Astrocyte (in vitro differentiated cells and primary cell): ENCODE measurements at regions not wholly inside any gene's neighbourhood (a gene's known extent, or its start where the extent isn't known, plus 50 kb on each side); places are given as distances from the start of the nearest gene placed in this dataset.

Source experiments
- DNase-seq: peaks from one replicate; pipeline ENCODE4 v3.0.0-alpha.2; 2010; ENCODE audit warnings: low read depth
- FAIRE-seq: peaks from 2 replicates; lab custom pipeline; 2011; peaks lifted over from hg19 to GRCh38; lab: Jason Lieb, UNC
- H2AFZ ChIP-seq: 2 replicates; pipeline ENCODE4 v1.6.0; 2012; ENCODE audit warnings: low read depth, low read length, inconsistent platforms
- H3K27ac ChIP-seq: 2 replicates; pipeline ENCODE4 v1.5.1; 2011; ENCODE audit warnings: low read depth, low read length, inconsistent platforms
- H3K27me3 ChIP-seq: 2 replicates; pipeline ENCODE4 v1.6.0; 2011; ENCODE audit warnings: low read length, inconsistent platforms; ENCODE audit not compliant: insufficient read depth
- H3K36me3 ChIP-seq: 2 replicates; pipeline ENCODE4 v1.5.1; 2011; ENCODE audit warnings: low read length, inconsistent platforms; ENCODE audit not compliant: insufficient read depth
- H3K4me1 ChIP-seq: 2 replicates; pipeline ENCODE4 v1.5.1; 2011; ENCODE audit warnings: low read length, inconsistent platforms; ENCODE audit not compliant: insufficient read depth
- H3K4me2 ChIP-seq: 2 replicates; pipeline ENCODE4 v1.6.0; 2012; ENCODE audit warnings: low read length, inconsistent platforms
- H3K4me3 ChIP-seq: 2 replicates; pipeline ENCODE4 v1.5.1; 2011; ENCODE audit warnings: low read depth, mild to moderate bottlenecking, low read length, inconsistent platforms; ENCODE audit not compliant: insufficient read depth
- H3K79me2 ChIP-seq: 2 replicates; pipeline ENCODE4 v1.6.0; 2012; ENCODE audit warnings: mild to moderate bottlenecking, low read length, inconsistent platforms; ENCODE audit not compliant: insufficient read depth
- H3K9ac ChIP-seq: 2 replicates; pipeline ENCODE4 v1.6.0; 2012; ENCODE audit warnings: mild to moderate bottlenecking, low read length, inconsistent platforms
- H3K9me3 ChIP-seq: 2 replicates; pipeline ENCODE4 v1.5.1; 2012; ENCODE audit warnings: low read depth, mild to moderate bottlenecking, low read length, inconsistent platforms; ENCODE audit not compliant: insufficient read depth
- H4K20me1 ChIP-seq: 2 replicates; pipeline ENCODE4 v1.6.0; 2012; ENCODE audit warnings: low read length, inconsistent platforms; ENCODE audit not compliant: insufficient read depth
- H3K27ac Mint-ChIP-seq: one replicate; pipeline ENCODE4 v1.8.0; 2021; ENCODE audit warnings: mild to moderate bottlenecking, mixed read lengths; ENCODE audit not compliant: unreplicated experiment
- H3K27me3 Mint-ChIP-seq: one replicate; pipeline ENCODE4 v1.8.0; 2021; ENCODE audit warnings: low read depth, mixed read lengths; ENCODE audit not compliant: unreplicated experiment
- H3K36me3 Mint-ChIP-seq: one replicate; pipeline ENCODE4 v1.8.0; 2021; ENCODE audit warnings: low read depth, mixed read lengths; ENCODE audit not compliant: unreplicated experiment
- H3K4me1 Mint-ChIP-seq: one replicate; pipeline ENCODE4 v1.8.0; 2021; ENCODE audit warnings: low read depth, mixed read lengths; ENCODE audit not compliant: unreplicated experiment
- H3K4me3 Mint-ChIP-seq: one replicate; pipeline ENCODE4 v1.8.0; 2021; ENCODE audit warnings: mild to moderate bottlenecking, moderate library complexity, mixed read lengths; ENCODE audit not compliant: unreplicated experiment
- H3K9me3 Mint-ChIP-seq: one replicate; pipeline ENCODE4 v1.8.0; 2021; ENCODE audit warnings: mild to moderate bottlenecking, mixed read lengths; ENCODE audit not compliant: unreplicated experiment
- EZH2 ChIP-seq: IDR thresholded peaks from 2 replicates; pipeline ENCODE4 v1.6.1; 2012; ENCODE audit warnings: mild to moderate bottlenecking, low read length, inconsistent platforms; ENCODE audit not compliant: insufficient read depth
- TF ChIP-seq, protein P1 (sequence below): IDR thresholded peaks from 2 replicates; pipeline ENCODE4 v1.5.1; 2011; ENCODE audit warnings: low read depth, mild to moderate bottlenecking, inconsistent platforms, low read length, moderate library complexity; ENCODE audit not compliant: insufficient read depth

DNA sequence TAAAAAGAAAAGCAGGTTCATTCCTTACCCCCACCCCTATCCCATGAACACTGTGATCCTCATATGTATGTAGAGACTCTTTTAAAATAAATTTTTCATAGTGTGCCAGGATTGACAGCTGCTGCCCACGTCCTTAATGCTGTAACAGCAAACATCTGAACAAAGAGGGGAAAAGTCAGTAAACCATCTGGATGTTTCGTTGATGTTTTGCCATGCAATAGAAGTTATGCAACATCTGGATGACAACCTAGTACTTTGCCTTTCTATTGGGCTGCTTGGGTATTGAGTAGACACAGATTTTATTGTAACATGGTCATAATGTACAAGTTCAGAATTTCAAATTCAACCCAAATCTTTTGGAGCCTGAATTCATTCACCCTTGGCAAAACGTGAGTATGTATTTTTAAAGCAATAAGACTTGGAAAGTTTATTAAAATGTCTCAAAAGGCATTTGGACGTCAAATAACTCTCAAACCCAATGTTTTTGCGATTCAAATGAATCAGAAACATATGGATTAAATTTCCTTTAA, 500.3 kb downstream of the DHX35 start:
- no peak overlapping the region for H3K4me3 Mint-ChIP-seq
- Histone ChIP-seq H3K9ac (no peak overlapping the region), H3K4me3 (no peak overlapping the region), H3K27ac (no peak overlapping the region), H3K4me1 (no peaks in the 10 kb centered on the region), H3K4me2 (no peak overlapping the region), H2AFZ (no peak overlapping the region), H4K20me1 (no peaks in the 10 kb centered on the region), H3K27me3 (no peaks in the 10 kb centered on the region), H3K79me2 (no peaks in the 10 kb centered on the region), H3K36me3 (no peaks in the 10 kb centered on the region), H3K9me3 (no peaks in the 10 kb centered on the region)
- H3K9me3 Mint-ChIP-seq: peaks cover 5% of the 10 kb centered on the region
- TF ChIP-seq, protein P1, sequence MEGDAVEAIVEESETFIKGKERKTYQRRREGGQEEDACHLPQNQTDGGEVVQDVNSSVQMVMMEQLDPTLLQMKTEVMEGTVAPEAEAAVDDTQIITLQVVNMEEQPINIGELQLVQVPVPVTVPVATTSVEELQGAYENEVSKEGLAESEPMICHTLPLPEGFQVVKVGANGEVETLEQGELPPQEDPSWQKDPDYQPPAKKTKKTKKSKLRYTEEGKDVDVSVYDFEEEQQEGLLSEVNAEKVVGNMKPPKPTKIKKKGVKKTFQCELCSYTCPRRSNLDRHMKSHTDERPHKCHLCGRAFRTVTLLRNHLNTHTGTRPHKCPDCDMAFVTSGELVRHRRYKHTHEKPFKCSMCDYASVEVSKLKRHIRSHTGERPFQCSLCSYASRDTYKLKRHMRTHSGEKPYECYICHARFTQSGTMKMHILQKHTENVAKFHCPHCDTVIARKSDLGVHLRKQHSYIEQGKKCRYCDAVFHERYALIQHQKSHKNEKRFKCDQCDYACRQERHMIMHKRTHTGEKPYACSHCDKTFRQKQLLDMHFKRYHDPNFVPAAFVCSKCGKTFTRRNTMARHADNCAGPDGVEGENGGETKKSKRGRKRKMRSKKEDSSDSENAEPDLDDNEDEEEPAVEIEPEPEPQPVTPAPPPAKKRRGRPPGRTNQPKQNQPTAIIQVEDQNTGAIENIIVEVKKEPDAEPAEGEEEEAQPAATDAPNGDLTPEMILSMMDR: no peak
- TF ChIP-seq EZH2: no peak
- DNase-seq: no peak
- H3K27me3 Mint-ChIP-seq: peaks cover 6% of the 10 kb centered on the region
- peaks cover 11% of the 10 kb centered on the region for H3K4me1 Mint-ChIP-seq
- FAIRE-seq: no peak
- no peaks in the 10 kb centered on the region for H3K36me3 Mint-ChIP-seq
- H3K27ac Mint-ChIP-seq: no peak overlapping the region

DNA sequence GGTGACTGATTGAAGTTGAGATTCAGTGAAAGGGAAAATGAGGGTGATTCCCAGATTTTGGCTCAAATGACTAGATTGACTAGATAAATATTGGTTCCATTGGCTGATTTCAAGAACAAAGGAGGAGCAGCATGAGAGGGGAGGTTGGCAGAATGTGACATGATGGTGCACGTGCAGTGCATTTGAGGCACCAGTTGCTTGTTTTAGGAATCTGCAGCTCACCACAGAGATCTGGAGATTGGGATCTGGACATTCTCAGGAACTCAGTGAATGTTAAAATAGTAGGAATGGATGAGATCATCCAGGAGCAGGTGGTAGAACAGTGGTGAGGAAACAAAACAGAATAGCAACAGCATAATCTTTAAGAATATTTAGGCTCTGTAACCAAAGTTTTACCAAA, 496.3 kb downstream of the DHX35 start:
- Histone ChIP-seq H3K36me3 (no peaks in the 10 kb centered on the region), H3K27me3 (peaks cover 3% of the 10 kb centered on the region), H3K9me3 (peaks cover 3% of the 10 kb centered on the region), H2AFZ (no peak overlapping the region), H3K79me2 (no peaks in the 10 kb centered on the region), H3K4me3 (no peak overlapping the region), H4K20me1 (no peaks in the 10 kb centered on the region), H3K4me1 (no peaks in the 10 kb centered on the region), H3K27ac (no peak overlapping the region), H3K4me2 (no peak overlapping the region), H3K9ac (no peak overlapping the region)
- H3K9me3 Mint-ChIP-seq: peaks cover 2% of the 10 kb centered on the region
- FAIRE-seq (no peak), DNase-seq (no peak)
- peaks cover 11% of the 10 kb centered on the region for H3K27me3 Mint-ChIP-seq
- TF ChIP-seq, protein P1: no peak
- TF ChIP-seq EZH2: no peak
- H3K4me3 Mint-ChIP-seq: no peak overlapping the region
- peaks cover 11% of the 10 kb centered on the region for H3K4me1 Mint-ChIP-seq
- H3K27ac Mint-ChIP-seq: peak overlapping the region; percentile 17
- no peaks in the 10 kb centered on the region for H3K36me3 Mint-ChIP-seq

DNA sequence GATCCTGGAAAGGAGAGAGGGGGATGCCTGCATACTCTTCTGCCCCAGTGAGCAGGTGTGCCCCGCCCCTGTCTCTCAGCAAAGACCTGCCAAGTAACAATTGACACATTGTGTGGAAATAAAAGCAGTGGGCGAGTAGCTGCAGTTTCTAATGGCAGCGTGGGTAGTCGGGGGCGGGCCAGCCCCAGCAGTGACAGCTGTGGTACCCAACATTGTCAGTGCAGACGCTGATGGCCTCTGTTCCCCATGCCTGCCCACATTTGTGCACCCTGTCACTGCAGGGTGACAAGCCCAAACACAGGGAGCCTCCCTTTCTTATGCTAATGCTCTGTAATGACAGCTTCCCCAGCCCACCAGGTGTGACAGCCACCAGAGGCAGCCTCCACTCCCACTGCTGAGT, 491.7 kb downstream of the DHX35 start:
- no peaks in the 10 kb centered on the region for H3K36me3 Mint-ChIP-seq

More for the DNA sequence above, 491.7 kb downstream of the DHX35 start:
- Mint-ChIP-seq H3K27ac (no peak overlapping the region), H3K4me3 (no peak overlapping the region), H3K4me1 (peaks cover 8% of the 10 kb centered on the region), H3K9me3 (peaks cover 2% of the 10 kb centered on the region), H3K27me3 (peaks cover 14% of the 10 kb centered on the region)
- no peaks in the 10 kb centered on the region for H4K20me1 ChIP-seq
- no peaks in the 10 kb centered on the region for H3K4me1 ChIP-seq
- peaks cover 3% of the 10 kb centered on the region for H3K9me3 ChIP-seq
- peaks cover 3% of the 10 kb centered on the region for H3K27me3 ChIP-seq
- no peak overlapping the region for H3K9ac ChIP-seq
- TF ChIP-seq EZH2: no peak
- TF ChIP-seq, protein P1: no peak
- H3K36me3 ChIP-seq: no peaks in the 10 kb centered on the region
- H2AFZ ChIP-seq: no peak overlapping the region
- DNase-seq: no peak
- H3K4me2 ChIP-seq: no peak overlapping the region
- H3K79me2 ChIP-seq: no peaks in the 10 kb centered on the region
- no peak overlapping the region for H3K4me3 ChIP-seq
- no peak overlapping the region for H3K27ac ChIP-seq
- no peak for FAIRE-seq
